Lower lobe of right lung (tissue), 2 donors: ENCODE measurements at regions not wholly inside any gene's neighbourhood (a gene's known extent, or its start where the extent isn't known, plus 50 kb on each side); places are given as distances from the start of the nearest gene placed in this dataset.

Experiments used
- ATAC-seq, 2 donors: fragments of 200-7000 bp; cut with Tn5 transposase; one replicate each; pipeline ENCODE4 v1.9.1; 2020 to 2022; ENCODE audit warnings: mild to moderate bottlenecking in 2 of 2, moderate library complexity in 2 of 2
- DNase-seq: peaks from one replicate; pipeline ENCODE4 v3.0.0-alpha.2; 2020
- H3K27ac ChIP-seq: fragments of 200-600 bp; one replicate; pipeline ENCODE4 v1.8.0; 2022
- H3K27me3 ChIP-seq: fragments of 200-600 bp; one replicate; pipeline ENCODE4 v1.8.0; 2022; ENCODE audit warnings: low read depth
- H3K36me3 ChIP-seq: fragments of 200-600 bp; one replicate; pipeline ENCODE4 v1.8.0; 2022; ENCODE audit warnings: mild to moderate bottlenecking
- H3K4me1 ChIP-seq: fragments of 200-600 bp; one replicate; pipeline ENCODE4 v1.8.0; 2022
- H3K4me3 ChIP-seq: fragments of 200-600 bp; one replicate; pipeline ENCODE4 v1.8.0; 2022; ENCODE audit warnings: mild to moderate bottlenecking
- H3K9me3 ChIP-seq: fragments of 200-600 bp; one replicate; pipeline ENCODE4 v1.8.0; 2022
- CTCF ChIP-seq: fragments of 200-600 bp; IDR thresholded peaks from one replicate; pipeline ENCODE4 v1.8.0; 2022; ENCODE audit warnings: antibody characterized with exemption, mild to moderate bottlenecking
- intact Hi-C: fragments of 100-400 bp; cut with DNase I; formaldehyde crosslinking; loops from one replicate; pipeline ENCODE4 v1.11.0; 2022
- donor health status: DM: no; HTN: yes; CAD: no; lungs with severe emphysema.

GRCh38 chr6:11412011-11412424 lies 125.5 kb upstream of the TMEM170B start:
- Histone ChIP-seq H3K9me3 (no peaks in the 10 kb centered on the region), H3K4me1 (peaks cover 24% of the 10 kb centered on the region), H3K27ac (peak overlapping the region; percentile 3), H3K27me3 (no peaks in the 10 kb centered on the region), H3K4me3 (no peak overlapping the region), H3K36me3 (no peaks in the 10 kb centered on the region)
- no peak for ATAC-seq
- TF ChIP-seq CTCF: no peak
- intact Hi-C loops: no loop called here
- DNase-seq: no peak

- Histone ChIP-seq H3K36me3 (no peaks in the 10 kb centered on the region), H3K4me3 (no peak overlapping the region), H3K4me1 (peaks cover 24% of the 10 kb centered on the region), H3K27ac (peak overlapping the region; percentile 3), H3K9me3 (no peaks in the 10 kb centered on the region), H3K27me3 (no peaks in the 10 kb centered on the region)
- TF ChIP-seq CTCF: no peak
- DNase-seq (no peak), ATAC-seq (no peak)
- intact Hi-C loops: no loop called here
Measured at GRCh38 chr6:11411593-11411992, 126.0 kb upstream of the TMEM170B start.

- intact Hi-C loops: no loop called here
- H3K27ac ChIP-seq: no peak overlapping the region
- H3K27me3 ChIP-seq: no peaks in the 10 kb centered on the region
- no peaks in the 10 kb centered on the region for H3K9me3 ChIP-seq
- H3K4me1 ChIP-seq: peaks cover 24% of the 10 kb centered on the region
- no peak overlapping the region for H3K4me3 ChIP-seq
- no peak for DNase-seq
- TF ChIP-seq CTCF: no peak
- no peak for ATAC-seq
- no peaks in the 10 kb centered on the region for H3K36me3 ChIP-seq
Measured at GRCh38 chr6:11410539-11411307, 126.8 kb upstream of the TMEM170B start.

- Histone ChIP-seq H3K36me3 (no peaks in the 10 kb centered on the region), H3K27ac (no peak overlapping the region), H3K4me1 (peaks cover 36% of the 10 kb centered on the region), H3K9me3 (no peaks in the 10 kb centered on the region), H3K27me3 (no peaks in the 10 kb centered on the region), H3K4me3 (no peak overlapping the region)
- TF ChIP-seq CTCF: no peak
- intact Hi-C loops: no loop called here
- DNase-seq (no peak), ATAC-seq (no peak)
Measured at GRCh38 chr6:11409371-11409770, 128.2 kb upstream of the TMEM170B start.

- DNase-seq: no peak
- no peak for TF ChIP-seq CTCF
- no peak overlapping the region for H3K27ac ChIP-seq
- H3K4me3 ChIP-seq: no peak overlapping the region
- peak; percentile 15 to 90 for ATAC-seq
- intact Hi-C loops: no loop called here
- H3K4me1 ChIP-seq: peaks cover 30% of the 10 kb centered on the region
- H3K36me3 ChIP-seq: no peaks in the 10 kb centered on the region
- H3K27me3 ChIP-seq: no peaks in the 10 kb centered on the region
- no peaks in the 10 kb centered on the region for H3K9me3 ChIP-seq
Measured at GRCh38 chr6:11407414-11407813, 130.1 kb upstream of the TMEM170B start.
